ENCODE measurements at regions not wholly inside any gene's neighbourhood (a gene's known extent, or its start where the extent isn't known, plus 50 kb on each side); places are given as distances from the start of the nearest gene placed in this dataset.

DNA sequence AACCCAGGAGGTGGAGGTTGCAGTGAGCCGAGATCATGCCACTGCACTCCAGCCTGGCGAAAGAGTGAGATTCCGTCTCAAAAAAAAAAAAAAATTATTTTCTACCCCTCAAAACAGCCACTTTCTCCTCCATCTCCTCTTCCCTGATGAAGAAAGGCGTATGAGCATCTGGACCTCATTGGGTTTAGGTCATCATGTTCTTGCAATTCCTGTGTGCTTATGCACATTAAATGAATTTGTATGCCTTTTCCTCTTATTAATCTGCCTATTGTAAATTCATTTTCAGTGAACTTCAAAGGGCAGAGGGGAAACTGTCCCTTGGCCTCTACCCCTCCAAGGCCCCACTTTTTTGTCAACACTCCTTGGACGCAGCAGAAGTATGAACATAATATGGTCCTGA, 117.8 kb downstream of the RPLP1 start:
- TF ChIP-seq EP300 (IDR thresholded peaks at IDR 0.05) (no peak), POLR2AphosphoS5 (IDR thresholded peaks at IDR 0.05) (no peak), POLR2A (IDR thresholded peaks at IDR 0.05) (no peak)
- TF ChIP-seq, protein P1, sequence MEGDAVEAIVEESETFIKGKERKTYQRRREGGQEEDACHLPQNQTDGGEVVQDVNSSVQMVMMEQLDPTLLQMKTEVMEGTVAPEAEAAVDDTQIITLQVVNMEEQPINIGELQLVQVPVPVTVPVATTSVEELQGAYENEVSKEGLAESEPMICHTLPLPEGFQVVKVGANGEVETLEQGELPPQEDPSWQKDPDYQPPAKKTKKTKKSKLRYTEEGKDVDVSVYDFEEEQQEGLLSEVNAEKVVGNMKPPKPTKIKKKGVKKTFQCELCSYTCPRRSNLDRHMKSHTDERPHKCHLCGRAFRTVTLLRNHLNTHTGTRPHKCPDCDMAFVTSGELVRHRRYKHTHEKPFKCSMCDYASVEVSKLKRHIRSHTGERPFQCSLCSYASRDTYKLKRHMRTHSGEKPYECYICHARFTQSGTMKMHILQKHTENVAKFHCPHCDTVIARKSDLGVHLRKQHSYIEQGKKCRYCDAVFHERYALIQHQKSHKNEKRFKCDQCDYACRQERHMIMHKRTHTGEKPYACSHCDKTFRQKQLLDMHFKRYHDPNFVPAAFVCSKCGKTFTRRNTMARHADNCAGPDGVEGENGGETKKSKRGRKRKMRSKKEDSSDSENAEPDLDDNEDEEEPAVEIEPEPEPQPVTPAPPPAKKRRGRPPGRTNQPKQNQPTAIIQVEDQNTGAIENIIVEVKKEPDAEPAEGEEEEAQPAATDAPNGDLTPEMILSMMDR (IDR thresholded peaks at IDR 0.05) = no peak

Measured in sigmoid colon (tissue), 4 donors.